ENCODE measurements at regions not wholly inside any gene's neighbourhood (a gene's known extent, or its start where the extent isn't known, plus 50 kb on each side); places are given as distances from the start of the nearest gene placed in this dataset.

GRCh38 chr7:113825832-113826231 lies 93.0 kb downstream of the PPP1R3A start:
- in situ Hi-C loops (cut with MboI; ENCODE audit: low sequenced_read_pairs, unreplicated experiment): no loop called here
- TF ChIP-seq, protein P1, sequence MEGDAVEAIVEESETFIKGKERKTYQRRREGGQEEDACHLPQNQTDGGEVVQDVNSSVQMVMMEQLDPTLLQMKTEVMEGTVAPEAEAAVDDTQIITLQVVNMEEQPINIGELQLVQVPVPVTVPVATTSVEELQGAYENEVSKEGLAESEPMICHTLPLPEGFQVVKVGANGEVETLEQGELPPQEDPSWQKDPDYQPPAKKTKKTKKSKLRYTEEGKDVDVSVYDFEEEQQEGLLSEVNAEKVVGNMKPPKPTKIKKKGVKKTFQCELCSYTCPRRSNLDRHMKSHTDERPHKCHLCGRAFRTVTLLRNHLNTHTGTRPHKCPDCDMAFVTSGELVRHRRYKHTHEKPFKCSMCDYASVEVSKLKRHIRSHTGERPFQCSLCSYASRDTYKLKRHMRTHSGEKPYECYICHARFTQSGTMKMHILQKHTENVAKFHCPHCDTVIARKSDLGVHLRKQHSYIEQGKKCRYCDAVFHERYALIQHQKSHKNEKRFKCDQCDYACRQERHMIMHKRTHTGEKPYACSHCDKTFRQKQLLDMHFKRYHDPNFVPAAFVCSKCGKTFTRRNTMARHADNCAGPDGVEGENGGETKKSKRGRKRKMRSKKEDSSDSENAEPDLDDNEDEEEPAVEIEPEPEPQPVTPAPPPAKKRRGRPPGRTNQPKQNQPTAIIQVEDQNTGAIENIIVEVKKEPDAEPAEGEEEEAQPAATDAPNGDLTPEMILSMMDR (IDR thresholded peaks at IDR 0.05; ENCODE audit: borderline replicate concordance, control extremely low read depth, extremely low read depth, insufficient read depth, missing control alignments): no peak
- no peak for DNase-seq (ENCODE audit: low spot score)

DNA sequence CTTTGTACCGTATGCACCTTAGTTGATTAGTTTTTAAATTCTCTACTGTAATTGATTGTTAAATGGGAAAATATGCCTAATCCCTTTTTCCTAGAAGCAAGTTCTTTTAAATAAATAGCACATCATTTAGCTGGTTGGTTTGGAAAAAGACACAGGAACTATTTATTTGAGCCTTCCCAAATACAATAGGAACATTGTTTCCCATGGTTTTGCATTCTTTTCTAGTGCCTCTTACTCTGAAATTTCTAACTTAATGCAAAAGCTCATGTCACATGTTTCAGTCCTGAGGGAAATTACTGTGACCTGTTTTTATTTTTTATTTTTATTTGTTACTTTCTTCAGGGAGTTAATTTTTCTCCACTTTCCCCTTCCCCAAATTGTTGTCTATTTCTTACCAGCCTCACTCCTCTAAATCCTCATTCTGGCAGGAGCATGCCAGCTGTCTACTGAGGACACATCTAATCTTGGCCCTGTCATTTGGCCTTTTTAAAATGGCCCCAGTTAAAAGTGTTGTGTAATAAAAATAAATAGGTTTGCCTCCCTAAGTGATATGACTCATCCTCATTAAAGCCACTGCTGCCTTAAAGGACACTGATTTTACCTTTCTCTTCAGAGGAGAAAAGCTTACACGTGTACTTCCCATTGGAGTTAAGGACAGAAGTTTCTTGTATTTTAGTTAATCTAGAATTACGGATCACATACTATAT lies 94.5 kb downstream of the PPP1R3A start:
- no peak for DNase-seq (ENCODE audit: low spot score)
- in situ Hi-C loops (cut with MboI; ENCODE audit: low sequenced_read_pairs, unreplicated experiment): no loop called here
- TF ChIP-seq, protein P1 (IDR thresholded peaks at IDR 0.05; ENCODE audit: borderline replicate concordance, control extremely low read depth, extremely low read depth, insufficient read depth, missing control alignments): no peak

GRCh38 chr7:113819474-113819873 lies 99.3 kb downstream of the PPP1R3A start:
- in situ Hi-C loops (cut with MboI; ENCODE audit: low sequenced_read_pairs, unreplicated experiment): no loop called here
- TF ChIP-seq, protein P1 (IDR thresholded peaks at IDR 0.05; ENCODE audit: borderline replicate concordance, control extremely low read depth, extremely low read depth, insufficient read depth, missing control alignments): no peak
- no peak for DNase-seq (ENCODE audit: low spot score)

GRCh38 chr7:113816639-113817038 lies 102.2 kb downstream of the PPP1R3A start:
- TF ChIP-seq, protein P1 (IDR thresholded peaks at IDR 0.05; ENCODE audit: borderline replicate concordance, control extremely low read depth, extremely low read depth, insufficient read depth, missing control alignments): no peak
- no peak for DNase-seq (ENCODE audit: low spot score)
- in situ Hi-C loops (cut with MboI; ENCODE audit: low sequenced_read_pairs, unreplicated experiment): no loop called here

GRCh38 chr7:113813471-113813870 lies 105.3 kb downstream of the PPP1R3A start:
- no peak for DNase-seq (ENCODE audit: low spot score)
- in situ Hi-C loops (cut with MboI; ENCODE audit: low sequenced_read_pairs, unreplicated experiment): no loop called here
- TF ChIP-seq, protein P1 (IDR thresholded peaks at IDR 0.05; ENCODE audit: borderline replicate concordance, control extremely low read depth, extremely low read depth, insufficient read depth, missing control alignments): no peak

- in situ Hi-C loops (cut with MboI; ENCODE audit: low sequenced_read_pairs, unreplicated experiment): no loop called here
- TF ChIP-seq, protein P1 (IDR thresholded peaks at IDR 0.05; ENCODE audit: borderline replicate concordance, control extremely low read depth, extremely low read depth, insufficient read depth, missing control alignments): no peak
Observed at GRCh38 chr7:113812591-113813255, 106.1 kb downstream of the PPP1R3A start.

More at GRCh38 chr7:113812591-113813255, 106.1 kb downstream of the PPP1R3A start:
- DNase-seq (ENCODE audit: low spot score): no peak

All from GM13976 (cell line).